Colonic mucosa (tissue), 4 donors: ENCODE measurements at regions not wholly inside any gene's neighbourhood (a gene's known extent, or its start where the extent isn't known, plus 50 kb on each side); places are given as distances from the start of the nearest gene placed in this dataset.

ENCODE experiments used
- DNase-seq: peaks from one replicate; pipeline ENCODE4 v3.0.0-alpha.2; 2020
- H3K27ac ChIP-seq: fragments of 200-600 bp; one replicate; pipeline ENCODE4 v1.8.0; 2021
- H3K27me3 ChIP-seq: fragments of 200-600 bp; one replicate; pipeline ENCODE4 v1.8.0; 2021
- H3K36me3 ChIP-seq: fragments of 200-600 bp; one replicate; pipeline ENCODE4 v1.8.0; 2021
- H3K4me1 ChIP-seq: fragments of 200-600 bp; one replicate; pipeline ENCODE4 v1.8.0; 2021; ENCODE audit warnings: mild to moderate bottlenecking
- H3K4me3 ChIP-seq: fragments of 200-600 bp; one replicate; pipeline ENCODE4 v1.8.0; 2021
- H3K9ac ChIP-seq, 2 donors: one replicate each; pipeline ENCODE4 v1.7.0; 2013; ENCODE audit warnings: control low read depth in 2 of 2, low read depth in 2 of 2, low read length in 2 of 2
- H3K9me3 ChIP-seq: fragments of 200-600 bp; one replicate; pipeline ENCODE4 v1.8.0; 2021
- intact Hi-C: fragments of 100-400 bp; cut with DNase I; formaldehyde crosslinking; loops from one replicate; pipeline ENCODE4 v1.14.1; 2022
- TF ChIP-seq, protein P1 (sequence below): fragments of 200-600 bp; IDR thresholded peaks from one replicate; pipeline ENCODE4 v1.8.0; 2022; ENCODE audit warnings: antibody characterized with exemption, mild to moderate bottlenecking
- donor health status: healthy.
- donor health status: DM: no; HTN: no; CAD: no.
- donor health status: DM: no; HTN: no; CAD: no.

DNA sequence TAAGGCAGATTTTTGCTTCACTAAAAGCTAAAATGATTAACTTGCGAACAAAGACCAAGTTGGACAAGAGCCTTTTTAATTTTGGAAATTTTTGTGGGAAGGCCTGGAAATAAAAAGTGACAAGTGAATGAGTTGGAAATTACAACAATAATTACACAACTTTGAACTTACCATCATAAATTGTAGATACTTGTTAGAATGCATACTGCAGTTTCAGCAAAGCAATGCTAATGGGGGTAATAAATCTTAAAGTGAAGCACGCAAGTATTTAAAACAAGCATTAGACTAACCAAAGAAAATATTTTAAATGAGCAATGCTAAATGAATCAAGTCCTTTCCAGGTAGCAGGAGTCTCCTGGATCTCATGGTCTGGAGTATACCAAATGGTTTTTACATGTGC, 83.2 kb upstream of the EYA4 start:
- Histone ChIP-seq H3K9ac (no peak overlapping the region), H3K9me3 (no peaks in the 10 kb centered on the region), H3K27me3 (no peaks in the 10 kb centered on the region), H3K36me3 (no peaks in the 10 kb centered on the region), H3K4me3 (no peak overlapping the region), H3K4me1 (no peaks in the 10 kb centered on the region), H3K27ac (no peak overlapping the region)
- TF ChIP-seq, protein P1, sequence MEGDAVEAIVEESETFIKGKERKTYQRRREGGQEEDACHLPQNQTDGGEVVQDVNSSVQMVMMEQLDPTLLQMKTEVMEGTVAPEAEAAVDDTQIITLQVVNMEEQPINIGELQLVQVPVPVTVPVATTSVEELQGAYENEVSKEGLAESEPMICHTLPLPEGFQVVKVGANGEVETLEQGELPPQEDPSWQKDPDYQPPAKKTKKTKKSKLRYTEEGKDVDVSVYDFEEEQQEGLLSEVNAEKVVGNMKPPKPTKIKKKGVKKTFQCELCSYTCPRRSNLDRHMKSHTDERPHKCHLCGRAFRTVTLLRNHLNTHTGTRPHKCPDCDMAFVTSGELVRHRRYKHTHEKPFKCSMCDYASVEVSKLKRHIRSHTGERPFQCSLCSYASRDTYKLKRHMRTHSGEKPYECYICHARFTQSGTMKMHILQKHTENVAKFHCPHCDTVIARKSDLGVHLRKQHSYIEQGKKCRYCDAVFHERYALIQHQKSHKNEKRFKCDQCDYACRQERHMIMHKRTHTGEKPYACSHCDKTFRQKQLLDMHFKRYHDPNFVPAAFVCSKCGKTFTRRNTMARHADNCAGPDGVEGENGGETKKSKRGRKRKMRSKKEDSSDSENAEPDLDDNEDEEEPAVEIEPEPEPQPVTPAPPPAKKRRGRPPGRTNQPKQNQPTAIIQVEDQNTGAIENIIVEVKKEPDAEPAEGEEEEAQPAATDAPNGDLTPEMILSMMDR = no peak
- no peak for DNase-seq
- intact Hi-C loops = no loop called here

DNA sequence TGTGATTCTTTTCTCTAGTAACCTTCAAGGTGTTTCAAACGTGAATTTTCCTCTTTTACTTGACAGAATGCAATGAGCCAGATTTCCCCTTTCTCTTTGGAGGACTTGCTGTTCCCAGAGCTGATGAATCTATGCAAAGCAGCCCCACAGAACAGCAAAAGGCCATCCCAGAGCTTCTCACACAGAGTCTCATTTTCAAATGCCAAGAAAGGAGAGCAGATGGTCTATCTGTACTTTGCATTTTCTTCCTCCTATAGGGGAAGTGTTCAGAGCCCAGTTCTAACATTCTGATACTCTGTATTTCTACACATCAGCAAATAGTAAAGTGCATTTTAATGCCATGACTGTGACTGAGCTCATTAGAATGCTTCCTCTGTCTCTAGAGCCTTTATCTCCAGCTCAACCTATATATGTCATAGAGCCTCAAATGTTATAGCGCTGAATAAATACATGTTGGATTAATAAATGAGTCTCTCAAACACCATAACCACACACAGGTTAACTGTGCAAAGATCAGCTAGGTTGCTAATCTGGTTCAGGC, 81.8 kb upstream of the EYA4 start:
- Histone ChIP-seq H3K4me1 (no peaks in the 10 kb centered on the region), H3K27ac (no peak overlapping the region), H3K4me3 (no peak overlapping the region), H3K9ac (no peak overlapping the region), H3K27me3 (no peaks in the 10 kb centered on the region), H3K9me3 (no peaks in the 10 kb centered on the region), H3K36me3 (no peaks in the 10 kb centered on the region)
- intact Hi-C loops = no loop called here
- TF ChIP-seq, protein P1 = no peak
- no peak for DNase-seq

DNA sequence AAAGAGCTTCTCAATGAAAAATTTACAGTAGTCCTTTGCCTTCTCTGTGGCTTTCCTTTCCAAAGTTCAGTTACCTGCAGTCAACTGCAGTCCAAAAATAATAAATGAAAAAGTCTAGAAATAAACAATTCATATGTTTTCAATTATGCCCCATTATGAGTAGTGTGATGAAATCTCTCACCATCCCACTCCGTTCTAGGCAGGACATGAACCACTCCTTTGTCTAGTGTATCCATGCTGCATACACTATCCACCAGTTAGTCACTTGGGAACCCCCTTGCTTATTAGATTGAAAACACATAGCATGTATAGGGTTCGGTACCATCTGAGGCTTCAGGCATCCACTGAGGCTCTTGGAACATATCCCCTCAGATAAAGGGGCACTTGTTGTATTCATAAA, 80.6 kb upstream of the EYA4 start:
- intact Hi-C loops = no loop called here

DNA sequence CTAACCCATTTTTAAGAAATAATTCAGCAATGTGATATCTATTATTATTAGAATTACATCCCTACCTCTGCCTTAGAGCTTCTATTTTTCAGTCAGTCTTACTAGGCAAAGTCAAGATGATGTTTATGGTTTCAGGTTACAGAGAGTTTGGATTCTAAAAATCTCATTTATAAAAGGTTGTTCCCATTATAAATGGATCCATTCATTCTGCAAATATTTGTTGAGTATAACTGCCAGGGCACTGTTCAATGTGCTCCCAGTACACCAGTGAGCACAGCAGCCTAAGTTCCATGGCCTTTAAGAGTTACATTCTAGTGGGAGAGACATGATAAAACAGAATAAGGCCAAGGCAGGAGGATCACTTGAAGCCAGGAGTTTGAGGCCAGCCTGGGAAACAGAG, 75.9 kb upstream of the EYA4 start:
- no peak overlapping the region for H3K9ac ChIP-seq
- H3K36me3 ChIP-seq = no peaks in the 10 kb centered on the region
- no peaks in the 10 kb centered on the region for H3K9me3 ChIP-seq
- no peak overlapping the region for H3K4me3 ChIP-seq
- no peaks in the 10 kb centered on the region for H3K4me1 ChIP-seq
- H3K27me3 ChIP-seq = no peaks in the 10 kb centered on the region
- no peak overlapping the region for H3K27ac ChIP-seq
- TF ChIP-seq, protein P1 = no peak
- no peak for DNase-seq
- intact Hi-C loops = no loop called here

More for the DNA sequence above, 80.6 kb upstream of the EYA4 start:
- Histone ChIP-seq H3K27me3 (no peaks in the 10 kb centered on the region), H3K9ac (no peak overlapping the region), H3K4me1 (no peaks in the 10 kb centered on the region), H3K9me3 (no peaks in the 10 kb centered on the region), H3K27ac (no peak overlapping the region), H3K36me3 (no peaks in the 10 kb centered on the region), H3K4me3 (no peak overlapping the region)
- DNase-seq = no peak
- TF ChIP-seq, protein P1 = no peak

DNA sequence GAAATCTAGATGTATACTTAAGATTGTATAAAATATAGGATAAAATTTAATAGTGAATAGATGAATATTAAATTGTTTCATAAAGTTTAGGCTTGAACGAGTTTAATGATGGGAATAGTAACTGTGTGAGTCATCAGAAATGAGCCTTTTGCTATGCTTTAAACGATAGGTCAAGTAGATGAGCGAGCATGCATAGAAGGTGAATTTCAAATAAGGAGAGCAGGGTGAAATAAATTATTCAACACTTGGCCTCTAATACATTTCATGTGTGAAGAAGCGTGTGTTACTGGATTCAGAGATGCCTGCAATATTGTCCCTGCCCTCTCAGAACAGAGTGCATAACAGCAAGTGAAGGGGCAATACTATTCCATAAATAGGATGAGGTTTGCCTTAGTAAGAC, 74.4 kb upstream of the EYA4 start:
- no peaks in the 10 kb centered on the region for H3K4me1 ChIP-seq
- H3K36me3 ChIP-seq = no peaks in the 10 kb centered on the region
- no peaks in the 10 kb centered on the region for H3K27me3 ChIP-seq
- no peak overlapping the region for H3K4me3 ChIP-seq
- DNase-seq = no peak
- TF ChIP-seq, protein P1 = no peak
- H3K9ac ChIP-seq = no peak overlapping the region
- H3K27ac ChIP-seq = no peak overlapping the region
- intact Hi-C loops = no loop called here
- no peaks in the 10 kb centered on the region for H3K9me3 ChIP-seq

DNA sequence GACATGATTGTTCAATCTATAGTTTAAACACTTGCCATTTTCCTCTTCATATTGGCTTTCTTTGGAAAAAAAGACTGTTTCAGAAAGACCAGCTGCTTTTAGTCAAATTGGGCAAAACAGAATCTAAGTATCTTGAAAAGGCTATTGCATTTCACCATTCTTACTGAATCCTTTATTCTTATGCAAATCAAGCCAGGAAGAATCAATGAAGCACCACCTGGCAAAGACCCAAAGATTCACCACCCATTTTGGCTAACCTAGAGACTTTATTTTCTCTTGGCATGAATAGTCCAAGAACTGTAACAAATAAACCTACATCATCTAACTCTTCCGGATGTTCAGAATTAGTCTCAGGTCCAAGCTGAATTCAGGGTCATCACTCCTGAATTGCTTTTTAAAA, 71.3 kb upstream of the EYA4 start:
- TF ChIP-seq, protein P1 = no peak
- Histone ChIP-seq H3K9ac (no peak overlapping the region), H3K27ac (no peak overlapping the region), H3K36me3 (no peaks in the 10 kb centered on the region), H3K4me1 (no peaks in the 10 kb centered on the region), H3K27me3 (no peaks in the 10 kb centered on the region), H3K9me3 (no peaks in the 10 kb centered on the region), H3K4me3 (no peak overlapping the region)
- DNase-seq = no peak
- intact Hi-C loops = no loop called here
